ENCODE measurements at regions not wholly inside any gene's neighbourhood (a gene's known extent, or its start where the extent isn't known, plus 50 kb on each side); places are given as distances from the start of the nearest gene placed in this dataset.

GRCh38 chr2:62334440-62335058 lies 138.6 kb downstream of the B3GNT2 start:
- Histone ChIP-seq H2AFZ (ENCODE audit: low read depth, low read length) (no peak overlapping the region), H3K4me2 (ENCODE audit: low read length) (no peak overlapping the region), H3K9ac (ENCODE audit: low read length) (no peak overlapping the region), H4K20me1 (ENCODE audit: insufficient read depth) (no peaks in the 10 kb centered on the region), H3K9me2 (ENCODE audit: insufficient read depth, low read length) (no peaks in the 10 kb centered on the region), H3K36me3 (ENCODE audit: insufficient read depth, low read length) (no peaks in the 10 kb centered on the region), H3F3A (ENCODE audit: insufficient read depth, low read length, poor library complexity, severe bottlenecking) (no peaks in the 10 kb centered on the region), H3K27me3 (ENCODE audit: insufficient read depth, low read depth, low read length) (no peaks in the 10 kb centered on the region), H3K4me3 (ENCODE audit: low read length) (no peak overlapping the region), H3K79me2 (replicated peaks; ENCODE audit: insufficient read depth, low read length) (no peaks in the 10 kb centered on the region), H3K27ac (ENCODE audit: low read length) (no peak overlapping the region), H3K9me3 (ENCODE audit: low read length) (no peaks in the 10 kb centered on the region)
- TF ChIP-seq EZH2 (IDR thresholded peaks at IDR 0.05; ENCODE audit: borderline replicate concordance, insufficient read depth, low read length, poor library complexity, severe bottlenecking) (no peak), SMC3 (conservative IDR thresholded peaks at IDR 0.05; ENCODE audit: poor library complexity) (no peak), REST (IDR thresholded peaks at IDR 0.05; ENCODE audit: borderline replicate concordance) (no peak), RAD21 (conservative IDR thresholded peaks at IDR 0.05) (no peak), POLR2AphosphoS5 (IDR thresholded peaks at IDR 0.05) (no peak), TAF1 (IDR thresholded peaks at IDR 0.05; ENCODE audit: low read depth) (no peak), MXI1 (conservative IDR thresholded peaks at IDR 0.05; ENCODE audit: poor library complexity, severe bottlenecking) (no peak), EP300 (conservative IDR thresholded peaks at IDR 0.05; ENCODE audit: poor library complexity, severe bottlenecking) (no peak), CTCF (IDR thresholded peaks at IDR 0.05; ENCODE audit: poor library complexity, severe bottlenecking) (no peak)

- Histone ChIP-seq H4K20me1 (ENCODE audit: insufficient read depth) (no peaks in the 10 kb centered on the region), H3K27ac (ENCODE audit: low read length) (no peak overlapping the region), H3K9ac (ENCODE audit: low read length) (no peak overlapping the region), H3K36me3 (ENCODE audit: insufficient read depth, low read length) (no peaks in the 10 kb centered on the region), H3K4me3 (ENCODE audit: low read length) (no peak overlapping the region), H3K27me3 (ENCODE audit: insufficient read depth, low read depth, low read length) (no peaks in the 10 kb centered on the region), H3K9me2 (ENCODE audit: insufficient read depth, low read length) (no peaks in the 10 kb centered on the region), H3K79me2 (replicated peaks; ENCODE audit: insufficient read depth, low read length) (no peaks in the 10 kb centered on the region), H2AFZ (ENCODE audit: low read depth, low read length) (no peak overlapping the region), H3K9me3 (ENCODE audit: low read length) (no peaks in the 10 kb centered on the region), H3K4me2 (ENCODE audit: low read length) (no peak overlapping the region), H3F3A (ENCODE audit: insufficient read depth, low read length, poor library complexity, severe bottlenecking) (no peaks in the 10 kb centered on the region)
- TF ChIP-seq SMC3 (conservative IDR thresholded peaks at IDR 0.05; ENCODE audit: poor library complexity): no peak
- TF ChIP-seq MXI1 (conservative IDR thresholded peaks at IDR 0.05; ENCODE audit: poor library complexity, severe bottlenecking): no peak
- no peak for TF ChIP-seq TAF1 (IDR thresholded peaks at IDR 0.05; ENCODE audit: low read depth)
- TF ChIP-seq REST (IDR thresholded peaks at IDR 0.05; ENCODE audit: borderline replicate concordance): no peak
These were observed 138.1 kb downstream of the B3GNT2 start for GRCh38 chr2:62334009-62334408.
